Astrocyte of the spinal cord (primary cell): ENCODE measurements at regions not wholly inside any gene's neighbourhood (a gene's known extent, or its start where the extent isn't known, plus 50 kb on each side); places are given as distances from the start of the nearest gene placed in this dataset.
"Not testable (repeated sequence)": the region's sequence is repeated elsewhere in the genome, so short reads cannot be mapped to it uniquely, and the experiment has no call there.

Experiments used
- DNase-seq: peaks from one replicate; pipeline ENCODE4 v3.0.0; 2011; ENCODE audit warnings: low read depth, low spot score
- H3K4me3 ChIP-seq: 2 replicates; pipeline ENCODE4 v1.5.1; 2011; ENCODE audit warnings: low read depth, mild to moderate bottlenecking, low read length, moderate library complexity
- in situ Hi-C: cut with HindIII; loops from 2 replicates; pipeline ENCODE4 v1.10.0; 2017; ENCODE audit warnings: low sequenced_read_pairs
- TF ChIP-seq, protein P1 (sequence below): IDR thresholded peaks from 2 replicates; pipeline ENCODE4 v1.5.1; 2012; ENCODE audit warnings: low read depth, mild to moderate bottlenecking, low read length, inconsistent platforms

DNA sequence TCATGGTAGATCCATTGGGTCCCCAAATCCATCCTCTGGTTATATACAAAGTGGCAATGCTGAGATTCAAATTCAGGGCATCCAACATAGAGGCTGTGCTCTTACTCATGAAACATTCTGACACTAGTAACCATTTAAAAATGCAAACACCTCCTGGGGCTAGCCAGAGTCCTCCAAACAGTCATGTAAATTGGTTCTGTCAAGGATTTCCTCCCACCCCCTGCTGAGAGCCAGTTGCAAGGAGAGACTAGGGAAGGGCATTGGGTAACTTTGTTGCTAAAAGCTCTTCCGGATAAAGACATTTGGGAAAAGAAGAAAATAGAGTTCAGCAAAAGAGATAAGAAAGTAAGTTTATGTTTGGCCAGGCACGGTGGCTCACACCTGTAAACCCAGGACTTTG lies 58.3 kb downstream of the ART5 start:
- H3K4me3 ChIP-seq, in situ Hi-C loops, DNase-seq: not testable (repeated sequence)

DNA sequence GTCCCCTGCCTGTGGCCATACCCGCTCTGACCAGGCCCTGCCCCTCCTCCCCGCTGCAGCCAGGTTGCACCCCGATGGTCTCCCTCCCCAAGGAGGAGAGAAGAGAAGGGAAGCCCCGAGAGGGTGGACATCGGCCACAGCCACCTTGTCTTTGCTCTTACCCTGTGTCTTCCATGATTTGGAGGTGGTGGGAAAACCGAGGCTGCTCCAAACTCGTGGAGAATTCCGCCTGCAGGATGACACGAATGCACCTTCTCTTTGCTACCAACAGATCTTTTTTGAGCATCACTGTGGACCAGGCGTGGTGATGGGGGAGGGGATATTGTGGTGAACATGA lies 60.4 kb downstream of the ART5 start:
- in situ Hi-C loops, H3K4me3 ChIP-seq, DNase-seq: not testable (repeated sequence)

DNA sequence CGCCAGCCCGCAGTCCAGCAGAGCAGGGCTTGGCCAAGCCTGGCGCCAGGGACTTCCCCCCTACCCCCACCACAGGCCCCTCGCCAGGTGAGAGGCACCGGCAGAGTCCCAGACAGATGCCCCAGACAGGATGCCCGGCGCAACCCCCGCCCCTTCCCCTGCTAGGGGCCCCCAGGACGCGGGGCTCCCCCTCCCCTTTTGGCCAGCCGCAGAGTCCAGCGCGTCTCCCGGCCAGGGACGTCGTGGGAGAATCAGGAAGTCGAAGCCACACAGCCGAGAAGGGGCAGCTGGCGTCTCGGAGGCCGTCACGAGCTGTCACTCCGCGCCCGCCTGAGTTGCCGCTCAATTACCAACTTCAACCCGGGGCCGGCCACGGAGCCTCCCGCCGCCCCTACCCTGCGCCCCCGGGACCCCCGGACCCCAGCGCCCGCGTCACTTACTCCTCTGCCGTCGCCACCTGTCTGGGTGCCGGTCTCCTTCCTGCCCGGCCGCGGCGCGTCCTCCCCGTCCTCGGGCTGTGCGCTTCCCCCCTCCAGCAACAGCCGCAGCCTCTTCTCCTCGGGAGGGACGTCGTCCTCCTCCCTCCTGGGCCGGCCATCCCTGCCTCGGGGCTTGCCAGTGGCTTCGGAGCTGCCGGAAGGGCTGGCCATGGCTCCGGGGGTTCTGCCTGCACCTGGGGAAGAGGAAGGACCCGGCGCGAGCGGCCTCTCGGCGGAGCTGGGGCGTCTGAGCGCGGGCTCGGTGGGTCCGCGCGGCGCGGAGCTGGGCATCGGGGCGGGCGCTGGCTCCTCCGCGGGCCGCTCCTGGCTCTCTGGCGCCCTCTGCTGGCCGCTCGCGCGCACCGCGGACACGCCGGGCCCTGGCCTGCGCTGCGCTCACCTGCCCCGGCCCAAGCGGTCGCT lies 61.1 kb downstream of the ART5 start:
- H3K4me3 ChIP-seq, DNase-seq, in situ Hi-C loops: not testable (repeated sequence)
- TF ChIP-seq, protein P1, sequence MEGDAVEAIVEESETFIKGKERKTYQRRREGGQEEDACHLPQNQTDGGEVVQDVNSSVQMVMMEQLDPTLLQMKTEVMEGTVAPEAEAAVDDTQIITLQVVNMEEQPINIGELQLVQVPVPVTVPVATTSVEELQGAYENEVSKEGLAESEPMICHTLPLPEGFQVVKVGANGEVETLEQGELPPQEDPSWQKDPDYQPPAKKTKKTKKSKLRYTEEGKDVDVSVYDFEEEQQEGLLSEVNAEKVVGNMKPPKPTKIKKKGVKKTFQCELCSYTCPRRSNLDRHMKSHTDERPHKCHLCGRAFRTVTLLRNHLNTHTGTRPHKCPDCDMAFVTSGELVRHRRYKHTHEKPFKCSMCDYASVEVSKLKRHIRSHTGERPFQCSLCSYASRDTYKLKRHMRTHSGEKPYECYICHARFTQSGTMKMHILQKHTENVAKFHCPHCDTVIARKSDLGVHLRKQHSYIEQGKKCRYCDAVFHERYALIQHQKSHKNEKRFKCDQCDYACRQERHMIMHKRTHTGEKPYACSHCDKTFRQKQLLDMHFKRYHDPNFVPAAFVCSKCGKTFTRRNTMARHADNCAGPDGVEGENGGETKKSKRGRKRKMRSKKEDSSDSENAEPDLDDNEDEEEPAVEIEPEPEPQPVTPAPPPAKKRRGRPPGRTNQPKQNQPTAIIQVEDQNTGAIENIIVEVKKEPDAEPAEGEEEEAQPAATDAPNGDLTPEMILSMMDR: peak; percentile 37

DNA sequence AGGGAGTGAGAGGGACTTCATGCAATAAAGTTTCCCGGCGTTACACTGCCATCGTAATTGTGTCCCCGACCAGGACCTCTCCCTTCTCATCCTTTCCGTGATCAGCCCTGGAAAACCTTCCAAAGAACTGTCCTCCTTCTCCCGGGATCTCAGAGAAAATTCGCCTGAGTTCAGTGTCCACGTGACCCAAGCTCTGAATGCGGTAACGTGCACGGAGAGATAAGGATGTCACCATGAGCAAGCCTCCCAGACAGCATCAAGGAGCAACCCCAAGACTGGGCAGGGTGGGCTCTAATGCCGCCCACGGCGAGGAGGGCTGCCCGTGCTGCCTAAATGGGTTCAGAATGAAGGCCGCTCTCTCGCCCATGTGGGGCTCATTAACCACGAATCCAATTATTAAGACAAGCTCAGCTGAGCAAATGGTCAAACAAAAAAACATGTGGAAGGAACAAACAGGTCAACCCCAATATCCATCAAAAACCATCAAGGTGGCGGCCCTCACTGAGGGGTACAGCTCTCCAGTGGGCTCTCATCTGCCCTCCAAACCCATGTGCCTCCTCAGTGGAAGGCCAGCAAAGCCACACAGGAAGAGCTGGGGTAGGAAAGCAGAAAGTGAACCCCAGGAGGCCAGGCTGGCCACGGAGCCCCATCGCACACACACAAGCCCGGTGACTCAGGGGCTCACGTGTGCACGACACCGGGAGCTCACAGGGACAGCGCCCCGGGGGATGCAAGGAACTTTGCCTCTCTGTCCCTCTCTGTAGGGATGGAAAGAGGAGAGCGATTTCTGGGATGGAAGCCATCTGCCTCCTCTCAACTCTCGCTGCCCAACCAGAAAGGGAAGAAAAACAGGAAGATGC lies 62.0 kb downstream of the ART5 start:
- in situ Hi-C loops, H3K4me3 ChIP-seq, DNase-seq: not testable (repeated sequence)

DNA sequence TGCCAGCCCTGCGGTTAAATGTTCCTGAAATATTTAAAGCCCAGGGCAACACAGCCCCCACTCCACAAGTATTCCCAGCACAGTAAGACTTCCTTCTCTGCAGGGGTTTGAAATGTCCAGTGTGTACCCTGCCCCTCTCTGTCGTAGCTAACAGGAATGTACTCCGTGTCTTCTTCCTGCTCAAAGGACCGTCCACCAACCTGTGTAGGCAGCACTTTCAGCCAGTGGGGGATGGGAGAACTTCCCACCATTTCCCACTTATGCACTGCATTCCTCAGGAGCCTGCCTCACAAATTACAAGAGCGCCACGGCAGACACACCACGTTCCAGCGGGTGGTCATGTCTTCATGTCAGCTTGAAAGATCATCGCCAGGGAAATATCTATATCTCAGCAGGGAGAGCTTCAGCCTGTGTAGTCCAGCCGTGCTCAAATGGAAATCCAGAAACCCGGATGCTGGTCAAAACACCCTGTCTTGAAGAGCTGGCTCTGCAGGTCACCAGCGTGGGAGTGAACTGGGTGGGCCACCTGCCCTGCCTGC lies 65.7 kb downstream of the ART5 start:
- in situ Hi-C loops, H3K4me3 ChIP-seq, DNase-seq: not testable (repeated sequence)

DNA sequence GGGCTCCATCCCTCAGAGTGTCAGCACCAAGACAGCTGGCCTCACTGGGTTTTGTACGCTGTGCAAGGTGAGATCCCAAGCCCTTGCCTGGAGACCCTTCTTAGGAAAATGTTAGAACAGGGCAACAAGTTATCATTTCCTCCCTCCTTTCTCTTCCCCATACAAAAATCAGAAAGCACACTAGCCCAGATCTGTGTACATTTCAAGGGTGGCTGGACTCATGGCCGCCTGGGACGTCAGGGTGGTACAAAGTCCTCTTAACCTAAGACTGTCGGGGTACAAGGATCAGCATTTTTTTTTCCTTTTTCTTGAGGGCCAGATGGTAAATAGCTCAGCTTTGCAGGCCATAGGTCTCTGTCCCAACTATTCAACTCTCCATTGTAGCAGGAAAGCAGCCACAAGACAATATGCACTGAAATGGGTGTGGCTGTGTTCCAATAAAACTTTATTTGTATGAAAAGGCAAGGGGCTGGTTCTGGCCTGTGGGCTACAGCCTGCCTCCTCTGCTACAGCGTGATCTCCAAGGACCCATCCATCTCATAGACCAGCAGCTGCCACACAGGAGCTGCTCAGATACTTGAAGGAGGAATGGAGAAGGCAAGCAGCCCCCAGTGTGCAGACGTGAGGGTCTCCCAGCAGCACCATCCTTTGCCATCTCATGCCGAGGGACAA lies 68.7 kb downstream of the ART5 start:
- DNase-seq, H3K4me3 ChIP-seq, in situ Hi-C loops: not testable (repeated sequence)

DNA sequence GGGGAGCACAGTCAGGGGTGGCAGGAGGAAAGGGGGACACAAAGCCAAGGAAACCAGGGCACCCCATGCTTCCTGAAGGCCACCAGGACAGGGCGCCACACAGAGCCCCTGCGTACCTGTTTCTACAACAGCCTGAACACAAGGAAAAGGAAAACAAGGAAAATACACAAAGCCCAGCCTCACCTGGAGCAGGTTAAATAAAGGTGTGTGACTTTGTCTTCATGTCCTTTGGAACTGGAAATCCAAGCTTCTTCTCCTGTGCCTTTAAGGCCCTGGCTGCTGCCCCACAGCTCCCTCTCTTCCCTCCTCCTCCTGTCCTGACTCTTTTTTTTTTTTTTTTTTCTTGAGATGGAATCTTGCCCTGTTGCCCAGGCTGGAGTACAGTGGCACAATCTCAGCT lies 70.0 kb downstream of the ART5 start:
- H3K4me3 ChIP-seq, in situ Hi-C loops, DNase-seq: not testable (repeated sequence)

DNA sequence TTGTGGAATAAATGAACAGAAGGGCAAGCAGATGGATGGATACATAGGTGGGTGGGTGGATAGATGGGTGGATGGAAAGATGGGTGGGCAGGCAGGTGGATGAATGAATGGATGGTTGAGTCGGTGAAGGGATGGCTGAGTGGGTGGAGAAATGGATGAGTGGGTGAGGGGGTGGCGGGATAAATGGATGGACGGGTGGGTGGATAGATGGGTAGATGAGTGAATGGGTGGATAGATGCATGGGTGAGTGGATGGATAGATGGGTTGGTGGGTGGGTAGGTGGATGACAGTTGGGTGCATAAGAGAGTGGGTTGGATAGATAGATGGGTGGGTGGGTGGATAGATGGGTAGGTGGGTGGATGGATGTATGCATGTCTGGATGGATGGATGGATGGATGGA lies 76.0 kb downstream of the ART5 start:
- DNase-seq, in situ Hi-C loops, H3K4me3 ChIP-seq: not testable (repeated sequence)

DNA sequence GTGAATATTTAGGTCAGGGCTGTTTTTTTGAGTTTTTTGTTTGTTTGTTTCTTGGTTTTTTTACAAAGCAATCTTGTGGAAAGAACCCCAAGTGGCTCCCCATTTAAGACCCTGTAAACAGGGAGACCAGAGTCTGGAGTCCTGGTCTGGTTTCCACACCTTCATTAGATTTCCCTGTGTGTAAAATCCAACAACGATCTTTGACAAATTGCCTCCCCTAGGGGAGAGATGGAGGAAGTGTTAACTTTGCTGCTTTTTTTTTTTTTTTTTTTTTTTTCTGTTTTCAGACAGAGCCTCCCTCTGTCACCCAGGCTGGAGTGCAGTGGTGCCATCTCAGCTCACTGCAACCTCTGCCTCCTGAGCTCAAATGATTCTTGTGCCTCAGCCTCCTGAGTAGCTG lies 77.4 kb downstream of the ART5 start:
- in situ Hi-C loops, H3K4me3 ChIP-seq, DNase-seq: not testable (repeated sequence)
- TF ChIP-seq, protein P1: peak; percentile 3

DNA sequence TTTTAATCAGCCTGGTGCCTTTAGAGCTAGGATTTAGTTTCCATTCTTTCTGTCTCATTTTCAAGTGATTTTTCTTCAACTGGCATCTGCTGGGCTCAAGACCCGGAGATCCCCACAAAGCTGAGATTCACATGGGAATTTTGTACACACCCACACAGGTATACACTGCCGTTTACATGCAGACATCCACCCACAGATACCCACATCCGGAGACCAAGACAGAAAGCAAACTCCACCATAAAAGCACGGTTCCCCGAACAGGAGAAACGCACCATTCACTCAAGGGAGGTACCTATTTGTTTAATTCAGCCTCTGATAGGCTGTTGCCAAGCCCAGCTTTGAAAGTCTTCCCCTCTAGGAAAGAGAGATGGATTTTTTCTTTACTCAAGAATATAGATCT lies 87.2 kb downstream of the ART5 start:
- DNase-seq, in situ Hi-C loops, H3K4me3 ChIP-seq: not testable (repeated sequence)

DNA sequence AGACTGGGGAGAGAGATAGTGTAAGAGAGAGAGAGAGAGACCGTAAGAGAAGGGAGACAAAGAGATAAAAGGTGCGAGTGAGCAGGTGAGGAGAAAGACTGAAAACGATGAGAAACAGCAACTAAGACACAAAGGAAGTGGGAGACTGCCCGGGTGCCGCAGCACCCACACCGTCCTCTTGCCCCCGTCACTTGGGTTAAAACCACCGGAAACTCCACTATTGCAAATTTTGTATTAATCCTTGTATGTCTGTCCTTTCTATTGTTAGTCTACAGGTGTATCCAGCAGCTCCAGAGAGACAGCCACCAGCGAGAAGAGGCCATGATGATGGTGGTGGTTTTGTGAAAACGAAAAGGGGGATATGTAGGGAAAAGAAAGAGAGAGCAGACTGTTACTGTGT lies 96.8 kb downstream of the ART5 start:
- in situ Hi-C loops, DNase-seq, H3K4me3 ChIP-seq: not testable (repeated sequence)

DNA sequence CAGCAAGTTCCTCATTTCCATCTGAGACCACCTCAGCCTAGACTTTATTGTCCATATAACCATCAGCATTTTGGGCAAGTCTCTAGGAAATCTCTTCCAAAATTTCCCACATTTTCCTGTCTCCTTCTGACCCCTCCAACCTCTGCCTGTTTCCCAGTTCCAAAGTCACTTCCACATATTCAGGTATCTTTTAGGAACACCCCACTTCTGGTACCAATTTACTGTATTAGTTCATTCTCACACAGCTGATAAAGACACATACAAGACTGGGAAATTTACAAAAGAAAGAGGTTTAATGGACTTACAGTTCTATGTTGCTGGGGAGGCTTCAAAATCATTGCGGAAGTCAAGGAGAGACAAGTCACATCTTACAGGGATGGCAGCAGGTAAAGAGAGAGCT lies 103.6 kb downstream of the ART5 start:
- DNase-seq, in situ Hi-C loops, H3K4me3 ChIP-seq: not testable (repeated sequence)

DNA sequence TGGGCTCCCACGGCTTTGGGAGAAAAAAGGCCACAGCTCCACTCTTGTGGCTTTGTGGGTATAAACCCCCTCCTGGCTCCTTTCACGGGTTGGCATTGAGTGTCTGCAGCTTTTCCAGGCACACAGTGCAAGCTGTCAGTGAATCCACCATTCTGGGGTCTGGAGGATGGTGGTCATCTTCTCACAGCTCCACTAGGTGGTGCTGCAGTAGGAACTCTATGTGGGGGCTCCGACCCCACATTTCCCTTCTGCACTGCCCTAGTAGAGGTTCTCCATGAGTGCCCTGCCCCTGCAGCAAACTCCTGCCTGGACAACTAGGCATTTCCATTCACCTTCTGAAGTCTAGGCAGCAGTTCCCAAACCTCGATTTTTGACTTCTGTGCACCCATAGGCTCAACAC lies 104.5 kb downstream of the ART5 start:
- H3K4me3 ChIP-seq, DNase-seq, in situ Hi-C loops: not testable (repeated sequence)

DNA sequence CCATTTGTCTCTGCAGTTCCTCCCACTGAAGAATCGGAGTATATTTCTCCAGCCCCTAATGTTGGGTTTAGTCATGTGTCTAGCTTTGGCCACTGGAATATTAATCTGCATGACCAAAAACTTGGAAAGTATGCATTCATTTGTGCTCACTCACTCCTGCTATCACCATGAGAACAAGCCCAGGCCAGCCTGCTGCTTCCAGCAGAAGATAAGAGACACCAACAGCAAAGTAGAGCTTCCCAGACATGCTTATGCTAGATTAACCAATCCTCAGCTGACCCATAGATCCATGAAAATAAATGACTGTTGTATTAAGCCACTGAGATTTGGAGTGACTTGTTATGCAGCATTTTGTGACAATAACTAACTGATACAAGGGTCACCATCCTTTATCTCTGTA lies 108.8 kb downstream of the ART5 start:
- DNase-seq, H3K4me3 ChIP-seq, in situ Hi-C loops: not testable (repeated sequence)
